ENCODE measurements at regions not wholly inside any gene's neighbourhood (a gene's known extent, or its start where the extent isn't known, plus 50 kb on each side); places are given as distances from the start of the nearest gene placed in this dataset.

DNA sequence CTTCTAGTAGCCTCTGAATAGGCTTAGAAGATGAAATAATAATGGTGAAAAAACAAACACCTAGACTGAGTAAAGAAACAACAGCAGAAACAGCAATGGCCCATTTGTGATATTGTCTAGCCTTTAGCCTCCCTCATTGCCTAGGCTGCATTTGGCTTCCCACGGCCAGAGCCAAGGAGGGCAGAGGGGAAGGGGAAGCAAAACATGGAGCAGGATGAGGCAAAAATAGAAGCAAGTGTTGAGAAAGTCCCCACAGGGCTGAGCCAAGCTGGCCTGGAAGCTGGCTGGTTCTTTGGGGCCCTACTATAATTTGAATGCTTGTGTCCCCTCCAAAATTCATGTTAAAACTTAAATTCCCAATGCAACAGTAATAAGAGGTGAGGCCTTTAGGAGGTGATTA, 60.2 kb upstream of the KSR1 start:
- Histone ChIP-seq H3K14ac (ENCODE audit: low read length) (peak overlapping the region; percentile 28), H3K79me1 (ENCODE audit: low read length) (no peaks in the 10 kb centered on the region), H3K79me2 (ENCODE audit: control insufficient read depth, insufficient read depth, low read length, poor library complexity) (no peaks in the 10 kb centered on the region), H2BK120ac (ENCODE audit: insufficient read depth, low read length, poor library complexity) (peak overlapping the region; percentile 25), H3K27me3 (ENCODE audit: insufficient read depth, low read length) (no peaks in the 10 kb centered on the region), H3K4me3 (ENCODE audit: low read depth, low read length) (no peak overlapping the region), H2BK12ac (ENCODE audit: low read length) (peak overlapping the region; percentile 69), H3K36me3 (ENCODE audit: control insufficient read depth in 1 of 2, insufficient read depth in 2 of 2, low read length in 2 of 2) (no peaks in the 10 kb centered on the region), H3K4ac (ENCODE audit: low read depth, low read length) (no peak overlapping the region), H2AFZ (ENCODE audit: insufficient read depth, low read length, poor library complexity) (no peak overlapping the region), H2AK5ac (ENCODE audit: low read length) (no peak overlapping the region), H4K91ac (ENCODE audit: low read depth, low read length) (peak overlapping the region; percentile 22), H4K8ac (ENCODE audit: low read depth, low read length) (no peak overlapping the region), H3K4me2 (ENCODE audit: low read length) (no peak overlapping the region), H3K9me3 (ENCODE audit: insufficient read depth, low read depth, low read length) (no peaks in the 10 kb centered on the region), H3K18ac (ENCODE audit: low read length) (no peak overlapping the region), H3K9ac (ENCODE audit: low read length) (no peak overlapping the region), H3K27ac (ENCODE audit: low read depth, low read length) (no peak overlapping the region), H2BK5ac (ENCODE audit: low read depth, low read length, poor library complexity) (peak overlapping the region; percentile 36), H4K12ac (ENCODE audit: low read depth, low read length) (no peak overlapping the region), H3K23ac (ENCODE audit: low read length) (no peak overlapping the region), H3K4me1 (ENCODE audit: control insufficient read depth in 1 of 2, insufficient read depth in 2 of 2, low read length in 2 of 2) (peaks cover 6% of the 10 kb centered on the region in 2 experiments)
- no peak for DNase-seq
- no CpG with 5 or more reads among the region's 1 CpG for whole genome bisulfite sequencing (ENCODE audit: extremely low coverage, insufficient coverage, insufficient read length)

- Histone ChIP-seq H3K4ac (ENCODE audit: low read depth, low read length) (no peak overlapping the region), H4K91ac (ENCODE audit: low read depth, low read length) (no peak overlapping the region), H2AK5ac (ENCODE audit: low read length) (no peak overlapping the region), H2BK5ac (ENCODE audit: low read depth, low read length, poor library complexity) (no peak overlapping the region), H3K4me2 (ENCODE audit: low read length) (no peak overlapping the region), H3K18ac (ENCODE audit: low read length) (no peak overlapping the region), H3K23ac (ENCODE audit: low read length) (no peak overlapping the region), H3K79me2 (ENCODE audit: control insufficient read depth, insufficient read depth, low read length, poor library complexity) (no peaks in the 10 kb centered on the region), H2BK120ac (ENCODE audit: insufficient read depth, low read length, poor library complexity) (no peak overlapping the region), H3K4me3 (ENCODE audit: low read depth, low read length) (no peak overlapping the region), H3K14ac (ENCODE audit: low read length) (no peak overlapping the region), H3K9me3 (ENCODE audit: insufficient read depth, low read depth, low read length) (peaks cover 2% of the 10 kb centered on the region), H3K4me1 (ENCODE audit: control insufficient read depth in 1 of 2, insufficient read depth in 2 of 2, low read length in 2 of 2) (peaks cover 6% of the 10 kb centered on the region in 2 experiments), H4K12ac (ENCODE audit: low read depth, low read length) (no peak overlapping the region), H2AFZ (ENCODE audit: insufficient read depth, low read length, poor library complexity) (no peak overlapping the region), H3K27me3 (ENCODE audit: insufficient read depth, low read length) (no peaks in the 10 kb centered on the region), H3K9ac (ENCODE audit: low read length) (no peak overlapping the region), H3K27ac (ENCODE audit: low read depth, low read length) (no peak overlapping the region), H4K8ac (ENCODE audit: low read depth, low read length) (no peak overlapping the region), H3K36me3 (ENCODE audit: control insufficient read depth in 1 of 2, insufficient read depth in 2 of 2, low read length in 2 of 2) (no peaks in the 10 kb centered on the region), H3K79me1 (ENCODE audit: low read length) (no peaks in the 10 kb centered on the region), H2BK12ac (ENCODE audit: low read length) (no peak overlapping the region)
- peak in 1 of 2 donors; percentile 35 for DNase-seq
- WGBS (ENCODE audit: extremely low coverage, insufficient coverage, insufficient read length), result no CpG with 5 or more reads among the region's 1 CpG
Observed at GRCh38 chr17:27396941-27397340, 59.3 kb upstream of the KSR1 start.

- no peak overlapping the region for H3K9ac ChIP-seq (ENCODE audit: low read length)
- no peak overlapping the region for H3K14ac ChIP-seq (ENCODE audit: low read length)
- H4K91ac ChIP-seq (ENCODE audit: low read depth, low read length), result no peak overlapping the region
- no CpG with 5 or more reads among the region's 2 CpGs for WGBS (ENCODE audit: extremely low coverage, insufficient coverage, insufficient read length)
- H3K27me3 ChIP-seq (ENCODE audit: insufficient read depth, low read length), result no peaks in the 10 kb centered on the region
- H2BK5ac ChIP-seq (ENCODE audit: low read depth, low read length, poor library complexity), result no peak overlapping the region
- no peak overlapping the region for H3K27ac ChIP-seq (ENCODE audit: low read depth, low read length)
- no peak for DNase-seq
- H4K8ac ChIP-seq (ENCODE audit: low read depth, low read length), result no peak overlapping the region
- no peak overlapping the region for H3K4ac ChIP-seq (ENCODE audit: low read depth, low read length)
- H3K4me2 ChIP-seq (ENCODE audit: low read length), result no peak overlapping the region
- no peak overlapping the region for H2BK120ac ChIP-seq (ENCODE audit: insufficient read depth, low read length, poor library complexity)
- peaks cover 2% of the 10 kb centered on the region for H3K9me3 ChIP-seq (ENCODE audit: insufficient read depth, low read depth, low read length)
- no peak overlapping the region for H4K12ac ChIP-seq (ENCODE audit: low read depth, low read length)
- H2BK12ac ChIP-seq (ENCODE audit: low read length), result peak overlapping the region; percentile 47
- H3K4me1 ChIP-seq (ENCODE audit: control insufficient read depth in 1 of 2, insufficient read depth in 2 of 2, low read length in 2 of 2), result peaks cover 6% of the 10 kb centered on the region in 2 experiments
- no peak overlapping the region for H3K4me3 ChIP-seq (ENCODE audit: low read depth, low read length)
- no peaks in the 10 kb centered on the region for H3K79me2 ChIP-seq (ENCODE audit: control insufficient read depth, insufficient read depth, low read length, poor library complexity)
- H3K18ac ChIP-seq (ENCODE audit: low read length), result no peak overlapping the region
- H2AFZ ChIP-seq (ENCODE audit: insufficient read depth, low read length, poor library complexity), result no peak overlapping the region
- no peak overlapping the region for H2AK5ac ChIP-seq (ENCODE audit: low read length)
- no peak overlapping the region for H3K23ac ChIP-seq (ENCODE audit: low read length)
- H3K79me1 ChIP-seq (ENCODE audit: low read length), result no peaks in the 10 kb centered on the region
- H3K36me3 ChIP-seq (ENCODE audit: control insufficient read depth in 1 of 2, insufficient read depth in 2 of 2, low read length in 2 of 2), result no peaks in the 10 kb centered on the region
Observed at GRCh38 chr17:27398691-27399090, 57.6 kb upstream of the KSR1 start.

DNA sequence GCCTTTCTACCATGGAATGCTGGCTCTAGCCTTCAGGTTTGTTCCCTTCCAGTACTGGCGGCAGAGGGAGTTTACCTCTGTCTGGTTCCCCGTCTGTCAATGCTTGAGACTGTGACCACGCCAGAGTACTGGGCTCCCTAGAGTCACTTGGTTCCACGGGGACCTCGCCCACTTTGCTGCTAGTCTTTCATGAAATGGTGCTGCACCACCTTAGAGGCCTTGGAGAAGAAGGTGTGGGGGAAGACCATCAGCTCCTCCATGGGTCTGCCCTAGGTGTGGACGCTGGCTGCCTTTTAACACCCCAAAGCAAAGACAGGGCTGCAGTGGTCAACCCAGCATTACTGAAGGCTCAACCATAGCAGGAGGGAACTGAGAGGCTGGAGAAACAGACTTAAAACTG, 55.3 kb upstream of the KSR1 start:
- WGBS (ENCODE audit: extremely low coverage, insufficient coverage, insufficient read length), result no CpG with 5 or more reads among the region's 6 CpGs

More for the DNA sequence above, 55.3 kb upstream of the KSR1 start:
- Histone ChIP-seq H3K36me3 (ENCODE audit: control insufficient read depth in 1 of 2, insufficient read depth in 2 of 2, low read length in 2 of 2) (no peaks in the 10 kb centered on the region), H2BK12ac (ENCODE audit: low read length) (no peak overlapping the region), H3K79me1 (ENCODE audit: low read length) (no peaks in the 10 kb centered on the region), H3K4ac (ENCODE audit: low read depth, low read length) (no peak overlapping the region), H4K91ac (ENCODE audit: low read depth, low read length) (no peak overlapping the region), H4K12ac (ENCODE audit: low read depth, low read length) (no peak overlapping the region), H3K27ac (ENCODE audit: low read depth, low read length) (no peak overlapping the region), H3K23ac (ENCODE audit: low read length) (no peak overlapping the region), H2AFZ (ENCODE audit: insufficient read depth, low read length, poor library complexity) (no peak overlapping the region), H3K14ac (ENCODE audit: low read length) (no peak overlapping the region), H2AK5ac (ENCODE audit: low read length) (no peak overlapping the region), H3K27me3 (ENCODE audit: insufficient read depth, low read length) (no peaks in the 10 kb centered on the region), H2BK120ac (ENCODE audit: insufficient read depth, low read length, poor library complexity) (no peak overlapping the region), H3K9ac (ENCODE audit: low read length) (no peak overlapping the region), H3K9me3 (ENCODE audit: insufficient read depth, low read depth, low read length) (peaks cover 2% of the 10 kb centered on the region), H3K4me1 (ENCODE audit: control insufficient read depth in 1 of 2, insufficient read depth in 2 of 2, low read length in 2 of 2) (peaks cover 6% of the 10 kb centered on the region in 2 experiments), H3K4me3 (ENCODE audit: low read depth, low read length) (no peak overlapping the region), H3K4me2 (ENCODE audit: low read length) (no peak overlapping the region), H2BK5ac (ENCODE audit: low read depth, low read length, poor library complexity) (no peak overlapping the region), H3K79me2 (ENCODE audit: control insufficient read depth, insufficient read depth, low read length, poor library complexity) (no peaks in the 10 kb centered on the region), H4K8ac (ENCODE audit: low read depth, low read length) (no peak overlapping the region), H3K18ac (ENCODE audit: low read length) (no peak overlapping the region)
- DNase-seq, result no peak
